Activated CD8-positive, alpha-beta T cell treated with anti-CD3 and anti-CD28 coated beads for 36 hours (primary cell): ENCODE measurements at regions not wholly inside any gene's neighbourhood (a gene's known extent, or its start where the extent isn't known, plus 50 kb on each side); places are given as distances from the start of the nearest gene placed in this dataset.

ENCODE experiments used
- ATAC-seq: fragments of 200-7000 bp; cut with Tn5 transposase; one replicate; pipeline ENCODE4 v1.10.0; 2021; ENCODE audit warnings: mild to moderate bottlenecking, moderate library complexity
- CTCF ChIA-PET: fragments of 350-600 bp; sonication (Branson Sonifier 250); formaldehyde crosslinking; loops from one replicate; lab custom pipeline; 2021; ENCODE audit warnings: antibody characterized with exemption; lab: Charles Lee
- POLR2A ChIA-PET: fragments of 350-600 bp; sonication (Branson Sonifier 250); formaldehyde crosslinking; loops from one replicate; lab custom pipeline; 2021; ENCODE audit warnings: antibody characterized with exemption; lab: Charles Lee
- DNase-seq: peaks from one replicate; pipeline ENCODE4 v3.0.0-alpha.2; 2020
- H3K27ac Mint-ChIP-seq: one replicate; pipeline ENCODE4 v1.8.0; 2021; ENCODE audit warnings: mild to moderate bottlenecking, mixed read lengths
- H3K27me3 Mint-ChIP-seq: one replicate; pipeline ENCODE4 v1.8.0; 2021; ENCODE audit warnings: mixed read lengths
- H3K36me3 Mint-ChIP-seq: one replicate; pipeline ENCODE4 v1.8.0; 2021; ENCODE audit warnings: low read depth, mixed read lengths
- H3K4me1 Mint-ChIP-seq: one replicate; pipeline ENCODE4 v1.8.0; 2021; ENCODE audit warnings: low read depth, mixed read lengths
- H3K4me3 Mint-ChIP-seq: one replicate; pipeline ENCODE4 v1.8.0; 2021; ENCODE audit warnings: mild to moderate bottlenecking, moderate library complexity, mixed read lengths
- H3K9me3 Mint-ChIP-seq: one replicate; pipeline ENCODE4 v1.8.0; 2021; ENCODE audit warnings: mixed read lengths
- CTCF ChIP-seq: fragments of 200-600 bp; IDR thresholded peaks from one replicate; pipeline ENCODE4 v1.8.0; 2022; ENCODE audit warnings: antibody characterized with exemption, mild to moderate bottlenecking
- intact Hi-C: fragments of 100-400 bp; cut with micrococcal nuclease; formaldehyde crosslinking; loops from one replicate; pipeline ENCODE4 v1.10.0; 2022

GRCh38 chr20:4524307-4524706 lies 161.9 kb upstream of the PRNP start:
- TF ChIP-seq CTCF, result no peak
- ChIA-PET POLR2A (no interaction called here), CTCF (interaction anchor here (1.8 kb wide), 1 partner anchor 28 kb away, joined by 5 read pairs; no protein-coding TSS in a partner anchor)
- peaks cover 6% of the 10 kb centered on the region for H3K27me3 Mint-ChIP-seq
- ATAC-seq (no peak), DNase-seq (no peak)
- H3K9me3 Mint-ChIP-seq, result peaks cover 17% of the 10 kb centered on the region
- intact Hi-C loops, result no loop called here
- H3K27ac Mint-ChIP-seq, result no peak overlapping the region
- H3K4me3 Mint-ChIP-seq, result no peak overlapping the region
- H3K36me3 Mint-ChIP-seq, result no peaks in the 10 kb centered on the region
- H3K4me1 Mint-ChIP-seq, result no peaks in the 10 kb centered on the region

DNA sequence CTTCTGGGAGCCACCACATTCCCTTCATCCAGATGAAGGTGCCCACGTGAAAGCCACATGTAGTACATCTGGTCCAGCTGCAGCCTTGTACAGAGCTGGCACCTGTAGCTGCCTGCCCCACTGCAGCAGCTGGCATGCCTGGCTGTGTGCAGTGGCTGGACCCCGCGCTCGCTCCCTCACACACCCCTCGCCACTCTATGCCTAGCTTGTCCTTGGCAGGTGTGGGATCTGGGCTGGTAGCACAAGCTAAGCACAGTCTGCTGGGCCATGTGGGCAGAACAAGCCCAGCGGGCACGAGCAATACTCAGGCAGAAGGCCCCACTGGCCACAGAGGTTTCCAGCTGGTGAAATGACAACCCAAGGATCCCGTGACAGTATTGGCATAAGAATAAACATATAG lies 163.9 kb upstream of the PRNP start:
- intact Hi-C loops, result no loop called here
- DNase-seq (no peak), ATAC-seq (no peak)
- H3K36me3 Mint-ChIP-seq, result no peaks in the 10 kb centered on the region
- H3K4me3 Mint-ChIP-seq, result no peak overlapping the region
- TF ChIP-seq CTCF, result no peak
- no peak overlapping the region for H3K27ac Mint-ChIP-seq
- H3K4me1 Mint-ChIP-seq, result no peaks in the 10 kb centered on the region
- H3K27me3 Mint-ChIP-seq, result peaks cover 5% of the 10 kb centered on the region
- ChIA-PET POLR2A (interaction anchor here (0.6 kb wide), 1 partner anchor 11 kb away, joined by 3 read pairs; no protein-coding TSS in a partner anchor), CTCF (no interaction called here)
- H3K9me3 Mint-ChIP-seq, result peaks cover 4% of the 10 kb centered on the region

DNA sequence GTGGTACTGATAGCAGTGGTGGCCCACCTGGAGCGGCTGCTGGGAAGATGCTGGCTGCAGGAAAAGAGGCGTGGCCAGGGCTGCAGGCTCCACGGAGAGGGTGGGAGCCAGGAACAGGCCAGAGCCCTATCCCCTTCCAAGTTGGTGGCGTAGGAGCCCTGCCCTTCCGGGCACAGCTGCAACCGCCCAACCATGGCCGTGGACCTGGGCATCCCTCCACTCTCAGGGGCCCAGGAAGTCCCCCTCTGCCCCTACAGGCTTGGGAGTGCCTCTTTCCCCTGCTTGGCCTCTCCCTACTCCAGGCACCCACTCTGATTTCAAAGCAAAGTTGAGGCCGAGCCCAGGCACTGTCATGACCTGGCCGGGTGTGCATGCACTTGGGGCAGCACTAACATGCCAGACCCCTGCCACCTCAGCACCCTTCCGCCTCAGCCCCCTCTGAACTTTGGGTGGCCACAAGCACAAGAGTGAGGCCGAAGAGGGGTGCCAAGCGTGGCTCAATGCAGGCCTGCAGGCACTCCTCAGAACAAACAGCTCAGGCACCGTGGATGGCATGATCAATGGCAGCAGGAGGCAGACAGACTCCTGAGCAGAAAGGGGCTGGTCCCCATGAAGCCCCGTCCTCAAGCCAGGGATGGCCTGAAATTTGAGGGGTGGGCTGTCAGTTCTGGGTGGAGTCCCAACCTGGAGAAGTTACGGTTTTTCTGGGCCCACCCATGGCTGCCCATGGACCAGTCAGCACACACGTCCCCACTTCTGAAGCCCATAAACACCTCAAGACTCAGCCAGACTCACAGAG lies 164.9 kb upstream of the PRNP start:
- ChIA-PET POLR2A (no interaction called here), CTCF (no interaction called here)
- Mint-ChIP-seq H3K27ac (no peak overlapping the region), H3K9me3 (no peaks in the 10 kb centered on the region), H3K4me3 (no peak overlapping the region), H3K27me3 (peaks cover 9% of the 10 kb centered on the region), H3K36me3 (no peaks in the 10 kb centered on the region), H3K4me1 (no peaks in the 10 kb centered on the region)
- no peak for TF ChIP-seq CTCF
- intact Hi-C loops, result no loop called here
- no peak for DNase-seq
- no peak for ATAC-seq

- Mint-ChIP-seq H3K9me3 (no peaks in the 10 kb centered on the region), H3K4me1 (no peaks in the 10 kb centered on the region), H3K27ac (no peak overlapping the region), H3K36me3 (no peaks in the 10 kb centered on the region), H3K4me3 (no peak overlapping the region), H3K27me3 (peaks cover 12% of the 10 kb centered on the region)
- ChIA-PET POLR2A (no interaction called here), CTCF (interaction anchor here (1.1 to 1.2 kb wide), 2 partner anchors 21 to 29 kb away, joined by 3 read pairs; no protein-coding TSS in a partner anchor)
- peak; percentile 51 for TF ChIP-seq CTCF
- ATAC-seq, result peak; percentile 55
- peak; percentile 49 for DNase-seq
- intact Hi-C loops, result no loop called here
Measured at GRCh38 chr20:4519534-4519933, 166.7 kb upstream of the PRNP start.

DNA sequence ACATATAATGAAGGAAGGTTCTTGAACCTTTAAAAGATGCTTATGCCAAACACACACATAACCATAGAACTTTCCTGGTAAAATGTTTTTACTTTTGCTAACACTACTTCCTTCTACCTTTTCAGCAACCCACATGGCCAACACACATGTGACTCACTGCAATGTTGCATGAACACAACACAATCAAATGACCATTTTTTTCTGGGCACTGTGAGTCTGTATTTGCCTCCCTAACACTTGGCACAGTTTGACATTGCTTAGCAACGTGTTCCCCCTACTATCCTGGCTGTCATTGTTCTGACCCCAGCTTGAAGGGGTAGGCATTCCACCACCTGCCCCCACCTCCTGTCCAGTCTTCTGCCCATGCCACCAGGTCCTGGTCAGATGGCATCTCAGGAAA lies 169.4 kb upstream of the PRNP start:
- ATAC-seq (no peak), DNase-seq (no peak)
- no peaks in the 10 kb centered on the region for H3K9me3 Mint-ChIP-seq
- H3K4me1 Mint-ChIP-seq, result no peaks in the 10 kb centered on the region
- ChIA-PET POLR2A (no interaction called here), CTCF (no interaction called here)
- intact Hi-C loops, result no loop called here
- H3K4me3 Mint-ChIP-seq, result no peak overlapping the region
- H3K36me3 Mint-ChIP-seq, result no peaks in the 10 kb centered on the region
- no peak overlapping the region for H3K27ac Mint-ChIP-seq
- peaks cover 20% of the 10 kb centered on the region for H3K27me3 Mint-ChIP-seq
- no peak for TF ChIP-seq CTCF
